Hematopoietic multipotent progenitor cell treated with erythropoietin and hydrocortisone succinate and interleukin-3 and kit ligand, for 6 days (in vitro differentiated cells): ENCODE measurements at regions not wholly inside any gene's neighbourhood (a gene's known extent, or its start where the extent isn't known, plus 50 kb on each side); places are given as distances from the start of the nearest gene placed in this dataset.
"Not testable (repeated sequence)": the region's sequence is repeated elsewhere in the genome, so short reads cannot be mapped to it uniquely, and the experiment has no call there.

ENCODE experiments used
- DNase-seq: peaks from one replicate; pipeline ENCODE4 v3.0.0-alpha.2; 2015

DNA sequence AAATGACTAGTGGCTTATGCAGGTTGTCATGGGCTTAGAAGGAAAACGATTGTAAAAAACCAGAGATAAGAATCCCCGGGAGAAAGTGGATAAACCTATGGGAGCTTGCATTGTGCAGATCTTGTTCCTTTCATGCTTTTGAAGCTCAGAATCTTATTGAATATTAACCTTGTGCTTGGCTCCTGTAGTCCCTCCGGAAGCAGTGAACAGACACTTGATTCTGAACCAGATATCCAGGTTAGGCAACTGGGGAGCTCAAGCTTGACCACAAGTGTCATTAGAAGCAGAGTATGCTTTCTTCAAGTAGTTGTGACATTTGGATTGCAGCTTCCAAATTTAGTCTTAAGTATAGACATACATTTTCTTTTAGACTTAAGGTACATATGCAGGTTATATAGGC is 212.6 kb upstream of the MOCS1 start:
- no peak for DNase-seq

DNA sequence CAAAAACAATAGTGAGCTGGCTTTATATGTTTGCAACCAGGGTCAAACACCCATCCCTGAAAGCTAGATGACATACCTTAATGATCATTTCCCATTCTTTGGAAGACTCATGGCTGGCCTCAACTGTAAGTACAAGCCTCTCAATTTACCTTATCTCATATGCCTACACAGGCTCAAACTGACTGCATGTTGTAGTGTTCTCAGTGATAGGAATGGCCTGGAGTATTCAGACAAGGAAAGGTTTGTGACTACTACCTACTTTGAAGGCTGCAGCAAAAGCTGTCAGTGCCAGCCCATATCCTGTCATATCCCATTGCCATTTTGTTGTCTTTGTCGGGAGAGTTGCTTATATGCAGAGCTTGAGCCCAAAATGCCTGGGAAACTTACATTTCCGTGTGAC is 205.2 kb upstream of the MOCS1 start:
- no peak for DNase-seq

DNA sequence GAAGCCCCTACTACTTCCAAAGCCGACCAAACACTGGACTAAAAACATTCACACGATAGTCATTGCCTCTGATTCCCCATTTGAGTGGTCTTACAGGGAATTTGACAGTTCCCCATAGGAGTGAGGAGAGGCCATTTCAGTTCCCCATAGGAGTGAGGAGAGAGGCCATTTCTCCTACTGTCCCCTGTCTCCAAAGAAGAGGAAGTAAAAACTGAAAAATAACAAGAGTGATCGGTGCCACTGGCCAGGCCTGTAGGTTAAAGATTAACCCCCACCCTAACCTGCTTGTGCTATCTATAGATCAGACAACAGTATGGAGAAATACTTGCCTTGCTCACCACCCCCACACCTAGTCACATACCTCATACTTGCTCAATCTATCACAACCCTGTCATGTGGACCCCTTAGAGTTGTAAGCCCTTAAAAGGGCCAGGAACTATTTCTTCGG is 204.0 kb upstream of the MOCS1 start:
- DNase-seq: no peak

DNA sequence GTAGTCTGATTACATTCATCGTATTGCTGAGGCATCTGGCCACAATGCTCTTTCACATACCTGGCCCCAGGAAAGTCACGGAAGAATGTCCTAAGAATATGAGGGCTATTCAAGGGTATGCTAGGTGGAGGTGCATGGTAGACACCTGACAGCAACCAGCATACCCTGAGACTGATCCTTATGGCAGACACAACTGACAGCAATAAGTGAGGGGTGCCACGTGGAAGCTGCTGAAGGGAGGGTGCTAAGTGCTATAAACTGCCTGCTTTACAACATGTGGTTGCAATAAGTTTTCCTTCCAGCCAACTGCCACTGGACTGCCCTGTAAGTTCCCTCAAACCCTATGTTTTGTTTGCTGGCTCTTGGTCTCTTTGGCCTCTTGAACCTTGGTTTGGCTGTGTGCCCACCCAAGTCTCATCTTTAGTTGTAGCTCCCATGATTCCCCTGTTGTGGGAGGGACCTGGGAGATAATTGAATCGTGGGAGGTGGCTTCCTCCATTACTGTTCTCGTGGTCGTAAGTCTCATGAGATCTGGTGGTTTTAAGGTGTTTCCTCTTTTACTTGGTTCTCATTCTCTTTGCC is 201.3 kb upstream of the MOCS1 start:
- DNase-seq: no peak

DNA sequence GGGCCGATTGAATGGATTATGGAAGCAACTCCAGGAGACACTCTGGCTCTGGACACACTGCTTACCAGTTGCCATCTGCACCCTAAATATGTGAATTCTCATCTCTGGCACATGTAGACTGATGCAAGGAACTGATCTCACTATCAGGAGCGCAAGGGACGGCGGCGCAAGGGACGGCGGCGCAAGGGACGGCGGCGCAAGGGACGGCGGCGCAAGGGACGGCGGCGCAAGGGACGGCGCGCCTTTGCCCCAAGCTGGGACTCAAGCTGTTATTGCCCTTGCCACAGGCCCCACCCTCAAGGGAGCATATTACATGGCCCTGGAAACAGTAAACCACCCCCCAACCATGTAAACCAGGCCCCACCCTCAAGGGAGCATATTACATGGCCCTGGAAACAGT is 199.7 kb upstream of the MOCS1 start:
- DNase-seq: not testable (repeated sequence)

DNA sequence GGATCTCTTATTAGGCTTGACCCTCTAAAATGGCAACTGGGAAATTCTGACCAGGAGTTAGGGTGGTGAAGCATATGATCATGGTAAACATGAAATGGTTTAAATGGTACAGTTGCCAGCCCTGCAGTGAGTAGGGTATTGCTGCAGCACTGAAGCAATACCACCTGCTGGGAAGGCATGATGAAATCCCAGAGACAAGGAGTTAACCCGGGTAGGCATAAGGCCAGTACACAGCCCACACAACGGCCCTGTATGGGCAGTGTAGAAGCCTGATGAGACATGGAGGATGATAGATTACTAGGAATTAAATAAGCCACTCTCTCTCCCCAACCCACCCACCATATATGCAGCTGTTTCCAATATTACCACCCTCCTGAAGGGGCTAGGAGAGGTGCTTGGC is 197.4 kb upstream of the MOCS1 start:
- no peak for DNase-seq

DNA sequence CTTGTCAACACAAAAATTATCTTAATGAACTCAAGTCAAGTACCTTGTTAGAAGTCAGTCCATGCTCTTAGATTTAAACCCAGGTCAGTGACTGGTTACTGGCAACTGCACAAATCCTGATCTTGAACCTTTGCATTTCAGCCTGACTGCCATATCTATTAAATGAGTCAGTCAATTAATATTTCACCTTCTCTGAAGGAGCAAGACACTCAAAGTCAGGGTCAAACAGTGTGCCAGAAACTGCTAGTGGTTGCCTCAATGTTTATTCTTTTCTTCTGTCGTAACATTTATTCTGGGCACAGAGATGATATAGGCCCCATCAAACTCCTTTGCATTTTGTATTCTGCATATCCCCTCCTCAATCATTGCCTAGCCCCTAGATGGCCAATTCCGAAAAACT is 193.9 kb upstream of the MOCS1 start:
- no peak for DNase-seq

DNA sequence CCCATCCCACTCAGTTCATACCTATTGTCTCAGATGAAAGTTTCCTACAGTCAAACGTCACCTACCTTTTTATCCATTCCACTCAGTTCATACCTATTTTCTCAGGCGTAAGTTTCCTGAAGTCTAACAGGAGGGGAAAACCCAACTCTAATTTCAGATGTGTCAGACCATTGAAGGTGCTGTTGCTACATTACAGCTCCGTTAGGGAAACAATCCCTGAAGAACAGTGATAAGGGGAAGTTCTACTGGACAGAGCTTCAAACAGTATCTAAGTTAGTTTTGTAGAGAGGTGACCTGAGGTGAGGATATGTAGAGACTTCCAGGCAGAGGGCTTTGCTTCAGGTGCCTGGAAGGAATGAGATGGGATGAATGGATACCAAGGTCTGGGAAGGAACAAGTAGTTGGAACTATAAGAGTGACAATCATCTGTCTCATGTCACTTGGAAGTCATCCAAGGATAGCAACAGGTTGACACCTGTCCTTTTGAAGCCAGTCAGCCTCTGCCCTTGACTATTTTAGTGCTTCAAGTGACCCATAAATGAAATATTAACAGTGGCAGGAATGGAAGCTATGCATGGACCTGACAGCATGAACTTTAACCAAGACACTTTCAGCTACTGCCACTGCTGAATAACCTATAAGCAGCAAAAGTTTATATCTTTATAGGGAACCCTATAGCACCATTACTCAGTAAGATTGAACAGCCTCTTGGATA is 191.6 kb upstream of the MOCS1 start:
- no peak for DNase-seq

DNA sequence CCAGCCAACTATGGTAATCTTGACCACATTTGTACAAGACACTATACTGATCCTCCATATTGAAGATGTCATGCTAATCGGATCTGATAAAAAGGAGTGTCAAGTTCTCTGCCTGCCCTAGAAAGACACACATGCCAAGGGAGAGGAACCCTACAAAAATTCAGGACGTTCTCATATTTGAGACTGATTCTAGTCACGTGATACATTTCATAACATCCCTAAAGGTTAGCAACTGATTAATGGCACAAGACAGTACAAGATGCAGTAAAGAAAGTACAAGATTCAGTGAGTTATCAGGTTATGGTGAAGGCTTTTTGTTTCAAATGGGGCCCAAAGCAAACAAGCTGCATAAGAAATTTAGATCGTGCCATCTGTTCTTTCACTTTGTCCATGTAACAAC is 190.7 kb upstream of the MOCS1 start:
- DNase-seq: no peak

DNA sequence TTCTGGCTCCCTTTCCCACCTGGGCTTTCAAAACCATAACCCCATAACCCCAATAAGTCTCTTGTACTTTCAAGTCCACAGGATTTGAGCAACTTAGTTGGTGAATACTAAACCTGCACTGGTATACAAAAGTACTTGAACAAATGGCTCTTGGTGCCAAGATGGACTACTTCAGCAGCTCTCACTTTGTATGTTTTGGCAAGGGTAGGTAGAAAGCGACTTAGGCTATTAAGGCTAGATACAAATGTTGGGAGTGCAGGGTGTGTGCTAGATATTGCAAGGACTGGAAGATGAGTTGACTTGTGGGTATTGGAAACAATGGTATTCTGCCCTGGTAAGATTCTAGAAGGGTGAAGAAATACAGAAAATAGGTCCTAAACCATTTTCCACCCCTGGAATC is 182.6 kb upstream of the MOCS1 start:
- DNase-seq: no peak

DNA sequence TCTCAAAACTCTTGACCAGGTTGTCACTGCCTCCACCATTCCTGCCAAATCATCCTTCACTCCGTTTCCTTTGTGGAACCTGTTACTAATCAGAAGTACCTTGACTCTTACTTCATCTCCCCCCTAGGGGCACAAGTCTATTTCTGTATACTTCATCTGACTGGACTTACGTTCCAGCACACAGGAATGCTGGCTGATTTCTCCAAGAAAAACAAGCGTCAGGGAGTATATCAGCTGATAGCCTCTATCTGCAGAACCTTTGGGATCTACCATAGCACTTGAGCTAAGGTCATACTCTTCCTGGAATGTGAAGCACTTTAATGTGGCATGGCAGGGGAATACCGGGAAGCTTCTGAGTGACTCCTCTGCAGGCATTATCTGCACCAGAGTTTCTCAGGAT is 178.1 kb upstream of the MOCS1 start:
- no peak for DNase-seq

DNA sequence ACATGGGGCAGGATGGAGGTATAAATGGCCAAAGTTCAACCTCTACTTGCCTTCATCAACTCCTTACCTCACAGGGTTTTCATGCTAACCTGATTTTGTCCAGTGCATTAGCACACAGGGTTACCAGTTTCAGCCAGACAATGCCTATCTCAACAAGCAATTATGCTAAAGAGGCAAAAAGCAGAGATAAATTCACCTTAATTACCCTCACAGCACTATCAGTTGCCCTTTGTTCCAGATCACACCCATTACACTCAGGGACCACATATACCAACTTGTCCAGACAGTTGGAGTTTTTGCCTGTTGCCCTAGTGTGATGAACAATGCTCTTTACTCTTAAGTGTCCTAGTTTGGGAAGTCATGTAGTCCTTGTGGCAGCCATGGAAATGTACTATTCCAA is 174.5 kb upstream of the MOCS1 start:
- no peak for DNase-seq

DNA sequence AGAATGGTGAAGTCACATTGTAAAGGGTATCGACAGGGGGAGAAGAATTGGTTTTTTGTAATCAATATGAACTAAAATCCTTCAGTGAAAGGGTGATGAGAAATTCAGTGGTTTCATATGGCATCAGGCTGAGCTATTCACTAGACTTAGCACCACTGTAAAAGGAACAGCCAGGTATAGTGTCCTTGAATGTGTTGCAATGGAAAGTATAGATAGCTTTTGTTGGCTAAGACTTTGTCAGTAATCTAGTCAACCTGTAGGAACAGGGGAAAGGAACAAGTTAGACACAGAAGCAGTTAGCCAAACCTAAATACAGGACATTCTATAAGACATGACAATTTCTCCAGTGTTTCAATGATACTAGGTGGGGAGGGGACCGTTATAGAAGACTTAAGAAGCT is 172.6 kb upstream of the MOCS1 start:
- no peak for DNase-seq

DNA sequence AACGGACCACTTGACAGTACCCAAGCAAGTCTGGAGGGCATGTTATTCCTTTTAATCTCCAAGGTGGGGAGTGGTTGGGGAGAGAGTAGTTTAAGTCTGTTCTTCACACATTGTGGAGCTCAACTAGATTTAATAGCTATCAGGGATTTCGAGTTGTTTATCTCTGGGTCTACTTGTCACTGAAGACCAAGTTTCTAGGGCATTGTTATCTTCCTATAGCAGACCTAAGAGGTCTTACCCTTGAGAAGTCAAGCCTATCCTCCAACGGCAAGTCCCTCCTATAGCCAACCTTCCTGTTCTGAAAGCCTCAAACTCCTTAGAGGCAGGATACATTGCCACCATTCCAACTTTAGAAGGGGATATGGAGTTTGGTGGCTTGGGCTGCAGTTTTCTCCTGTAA is 164.5 kb upstream of the MOCS1 start:
- DNase-seq: no peak

DNA sequence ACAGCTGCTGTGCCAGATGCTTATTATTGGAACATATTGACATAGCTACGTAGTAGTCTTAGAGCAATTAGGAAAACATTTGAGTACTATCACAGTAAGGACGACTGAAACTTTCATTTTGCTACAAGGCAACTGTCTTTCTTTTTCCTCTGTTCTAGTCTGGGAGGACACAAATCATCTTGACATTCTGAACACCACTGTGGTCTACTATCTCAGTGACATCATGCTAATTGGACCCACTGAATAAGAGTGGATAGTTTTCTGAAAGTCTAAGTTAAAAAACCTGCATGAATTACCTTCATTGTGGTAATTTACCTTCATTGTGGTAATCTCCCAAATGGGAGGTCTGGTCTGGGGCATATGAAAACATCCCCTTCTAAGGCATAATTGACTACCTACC is 163.3 kb upstream of the MOCS1 start:
- no peak for DNase-seq

DNA sequence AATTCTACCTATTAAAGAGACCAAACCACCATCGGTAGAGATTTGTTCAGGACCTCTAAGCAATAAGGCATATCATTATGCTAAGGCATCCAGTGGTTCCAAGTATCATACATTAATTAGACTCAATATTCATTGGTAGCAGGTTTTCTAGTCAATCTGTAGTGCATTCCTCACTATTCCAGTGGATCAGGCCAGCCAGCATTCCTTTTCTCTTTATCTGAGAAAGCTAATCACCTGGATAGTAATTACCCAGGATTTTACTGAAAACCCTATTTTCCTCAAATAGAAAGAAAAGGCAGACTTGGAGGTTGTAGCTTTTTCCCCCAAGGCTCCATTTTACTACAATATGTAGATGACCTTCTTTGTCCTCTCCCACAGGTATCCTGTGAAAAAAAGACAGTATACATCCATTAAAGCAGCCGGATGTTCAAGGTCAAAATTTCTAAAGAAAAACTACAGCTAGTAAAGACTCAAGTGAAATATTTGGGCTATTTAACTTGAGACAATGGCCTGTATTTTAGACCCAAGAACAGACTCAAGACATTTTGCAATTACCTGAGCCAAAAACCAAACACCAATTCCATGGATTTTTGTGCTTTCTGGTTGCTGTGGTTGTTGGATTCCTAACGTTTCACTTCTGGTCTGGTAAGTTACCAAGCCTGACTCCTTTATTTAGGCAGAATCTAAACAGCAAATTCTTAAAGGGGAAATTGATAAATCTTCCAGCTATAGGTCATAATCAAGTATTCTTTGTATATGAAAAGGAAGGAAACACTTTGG is 149.1 kb upstream of the MOCS1 start:
- DNase-seq: no peak

DNA sequence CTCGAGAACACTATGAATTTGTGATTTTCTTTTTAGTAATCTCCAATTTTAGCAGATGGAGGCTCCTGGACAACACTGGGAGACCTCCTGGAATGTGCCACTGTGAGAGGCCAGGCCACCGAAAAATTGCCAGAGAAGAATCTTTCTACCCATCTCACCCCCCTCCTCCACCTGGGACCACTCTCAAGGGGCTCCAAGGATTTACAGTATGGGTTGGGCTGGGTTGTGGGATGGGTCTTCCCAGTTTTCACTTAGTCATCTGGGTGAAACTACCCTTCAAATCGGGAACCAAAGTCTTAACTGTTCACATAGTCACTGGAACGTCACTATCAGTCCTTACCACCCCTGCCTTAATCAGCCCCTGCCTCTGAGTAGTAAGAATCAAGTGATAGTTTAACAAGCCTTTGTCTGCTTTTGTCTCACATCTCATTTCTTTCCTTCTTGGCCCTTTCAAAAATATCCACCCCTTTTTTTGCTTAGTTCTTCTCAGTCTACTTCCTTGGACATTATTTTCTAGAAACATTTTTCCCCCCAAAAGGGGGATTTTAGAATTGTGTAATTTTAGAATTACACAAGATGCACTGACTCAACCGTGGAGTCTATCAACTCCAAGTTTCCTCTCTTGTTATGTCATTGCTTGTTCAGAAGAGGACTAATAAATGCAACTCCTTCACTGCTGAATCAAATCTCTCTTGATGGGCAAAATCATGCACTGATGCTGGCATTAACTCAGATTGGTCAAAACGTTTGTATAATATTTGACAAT is 148.2 kb upstream of the MOCS1 start:
- no peak for DNase-seq

DNA sequence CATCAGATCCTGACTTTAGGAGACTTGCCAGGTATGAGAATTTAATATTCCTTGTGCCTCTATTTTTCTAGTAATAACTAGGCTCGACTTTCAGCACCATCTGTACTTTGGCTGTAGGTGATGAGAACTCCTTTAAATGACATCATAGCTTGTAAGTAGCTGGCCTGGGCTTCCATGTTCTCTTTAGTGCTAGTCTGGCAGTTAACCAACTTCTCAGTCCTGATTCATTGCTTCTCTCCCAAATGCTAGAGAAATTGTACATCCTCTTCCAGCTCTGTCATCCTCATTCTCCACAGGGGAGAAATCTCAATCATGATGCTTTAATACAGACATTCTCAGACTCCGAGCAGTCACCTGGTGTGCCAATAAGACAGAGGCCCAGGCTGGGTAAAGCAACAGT is 143.5 kb upstream of the MOCS1 start:
- DNase-seq: no peak

DNA sequence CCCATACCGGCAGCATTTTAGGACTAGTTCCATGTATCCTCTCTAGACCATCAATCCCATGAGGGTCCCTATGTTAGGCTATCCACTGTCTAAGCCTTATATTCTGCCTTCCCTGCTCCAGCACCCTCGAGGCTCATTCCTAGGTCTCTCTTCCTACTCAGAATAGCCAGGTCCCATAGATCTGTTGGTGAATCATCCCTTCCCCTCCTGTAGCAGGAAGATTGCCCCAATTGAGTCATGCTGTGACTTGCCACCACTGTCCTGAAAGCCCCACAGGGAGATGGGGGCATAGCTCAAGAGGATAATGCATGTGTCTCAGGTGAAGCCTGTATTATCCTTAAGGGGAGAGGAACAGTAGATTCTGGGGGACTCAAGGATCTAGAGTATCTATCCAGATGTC is 143.1 kb upstream of the MOCS1 start:
- DNase-seq: no peak

DNA sequence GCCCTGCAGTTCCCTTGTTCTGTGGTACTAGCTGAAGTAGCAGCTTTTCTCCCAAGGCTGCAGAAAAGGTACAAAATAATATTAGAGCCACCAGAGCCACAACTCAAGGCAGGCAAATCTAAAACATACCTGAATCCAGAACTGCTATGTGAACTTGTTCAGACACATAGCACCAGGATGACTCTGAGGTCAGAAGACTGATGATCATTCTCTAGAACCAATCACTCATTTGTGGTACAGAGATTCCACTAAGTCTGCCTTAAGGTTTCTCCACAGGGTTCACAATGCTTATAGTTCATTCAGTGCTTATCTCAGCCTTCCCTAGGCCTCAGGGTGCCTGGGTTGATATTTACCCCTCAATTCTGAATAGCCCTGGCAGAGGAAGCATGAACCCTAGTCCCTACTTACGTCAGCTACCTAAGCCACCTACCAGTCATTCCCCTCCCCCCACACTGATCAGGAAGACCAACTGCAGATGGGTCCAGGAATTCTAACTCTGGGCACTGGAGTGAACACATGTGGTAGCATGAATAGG is 140.9 kb upstream of the MOCS1 start:
- no peak for DNase-seq

DNA sequence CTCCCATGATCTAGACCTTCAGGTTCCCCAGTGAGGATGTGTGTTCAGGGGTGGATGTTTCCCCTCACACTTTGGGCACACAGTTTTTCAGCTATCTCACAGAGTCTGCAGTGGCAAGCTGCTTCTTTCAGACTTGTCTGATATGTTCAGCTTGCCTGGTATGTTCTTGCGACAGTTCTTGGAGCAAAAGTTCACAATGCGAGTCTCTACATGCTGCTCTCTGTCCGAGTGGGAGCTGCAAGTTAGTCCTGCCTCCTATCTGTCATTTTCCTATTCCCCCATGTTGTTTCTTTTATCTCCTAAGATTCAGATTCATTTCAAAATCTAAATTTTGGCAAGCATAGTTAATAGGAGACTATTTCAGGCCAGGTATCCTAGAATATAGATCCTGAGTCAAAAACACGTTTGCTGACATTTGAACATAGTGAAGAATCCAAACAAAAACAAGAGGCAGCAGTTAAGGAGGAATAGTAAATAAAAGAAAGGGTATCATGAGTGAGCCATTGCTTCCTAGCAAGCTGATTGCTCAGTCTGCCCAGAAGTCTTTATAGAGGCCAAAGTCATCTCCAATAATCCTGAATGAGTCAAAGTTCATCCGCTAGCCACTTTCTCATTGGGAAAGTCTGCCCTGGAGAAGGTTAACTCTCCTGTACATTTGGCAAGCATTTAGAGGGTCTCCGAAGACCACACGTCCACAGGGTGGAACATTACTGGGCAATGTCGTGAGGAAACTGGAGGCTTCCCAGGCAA is 140.2 kb upstream of the MOCS1 start:
- DNase-seq: no peak

DNA sequence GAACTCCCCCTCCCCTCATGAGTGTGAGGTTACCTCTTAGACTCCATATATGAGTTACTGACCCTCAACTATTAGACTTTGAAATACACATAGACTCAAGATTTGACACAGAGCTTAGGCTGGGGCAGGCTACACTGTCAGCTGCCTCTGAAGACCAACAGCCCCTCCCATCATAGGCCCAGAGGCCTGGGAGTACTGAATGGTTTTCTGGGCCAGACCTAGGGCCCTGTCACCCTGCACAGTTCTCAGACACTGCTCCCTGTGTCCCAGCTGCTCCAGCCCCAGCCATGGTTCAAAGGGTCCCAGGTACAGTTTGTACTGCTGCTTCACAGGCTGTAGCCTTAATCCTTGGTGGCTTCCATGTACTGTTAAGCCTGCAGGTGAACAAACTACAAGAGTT is 132.1 kb upstream of the MOCS1 start:
- DNase-seq: no peak

DNA sequence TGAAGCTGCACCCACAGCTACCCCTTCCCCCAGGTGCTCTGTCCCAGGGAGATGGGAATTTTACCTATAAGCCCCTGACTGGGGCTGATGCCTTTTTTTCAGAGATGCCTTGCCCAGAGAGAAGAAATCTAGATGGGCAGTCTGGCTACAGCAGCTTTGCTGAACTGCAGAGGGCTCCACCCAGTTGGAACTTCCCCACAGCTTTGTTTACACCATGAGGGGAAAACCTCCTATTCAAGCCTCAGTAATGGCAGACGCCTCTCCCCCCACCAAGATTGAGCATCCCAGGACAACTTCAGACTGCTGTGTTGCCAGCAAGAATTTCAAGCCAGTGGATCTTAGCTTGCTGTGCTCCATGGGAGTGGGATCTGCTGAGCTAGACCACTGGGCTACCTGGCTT is 122.6 kb upstream of the MOCS1 start:
- DNase-seq: no peak
